HepG2 (cell line): ENCODE measurements at regions not wholly inside any gene's neighbourhood (a gene's known extent, or its start where the extent isn't known, plus 50 kb on each side); places are given as distances from the start of the nearest gene placed in this dataset.

Source experiments
- ATAC-seq: fragments of 200-7000 bp; cut with Tn5 transposase; 3 replicates; pipeline ENCODE4 v1.9.1; 2020; ENCODE audit warnings: mild to moderate bottlenecking, moderate library complexity
- BruUV-seq: library from RNA; stranded (reverse); fragments of 400-500 nt; replicated peaks from 2 replicates; lab custom pipeline; 2021; lab: Mats Ljungman, UMichigan
- CTCF ChIA-PET: fragments of 300-600 bp; formaldehyde crosslinking; extraction: SDS; loops from one replicate; lab custom pipeline; 2021; ENCODE audit warnings: low total read pairs, inconsistent platforms, low intra/inter-chr PET ratio; lab: Yijun Ruan, JAX
- POLR2A ChIA-PET: fragments of 350-600 bp; sonication (Branson Sonifier 250); formaldehyde crosslinking; loops from one replicate; lab custom pipeline; 2020; ENCODE audit warnings: antibody characterized with exemption, inconsistent platforms; lab: Yijun Ruan, JAX
- DNase-seq: peaks from one replicate; pipeline ENCODE4 v3.0.0-alpha.2; 2015; ENCODE audit warnings: low spot score
- FAIRE-seq: peaks from 3 replicates; lab custom pipeline; 2011; peaks lifted over from hg19 to GRCh38; lab: Jason Lieb, UNC
- H2AFZ ChIP-seq: one replicate; pipeline ENCODE4 v1.6.1; 2011; ENCODE audit warnings: low read length, inconsistent platforms
- H3K27ac ChIP-seq: fragments of 300-600 bp; 3 replicates; pipeline ENCODE4 v1.8.0; 2011; ENCODE audit warnings: mixed run types, mild to moderate bottlenecking, mixed read lengths, low read length, inconsistent platforms; ENCODE audit not compliant: insufficient read depth; ENCODE audit errors: extremely low read length
- H3K27me3 ChIP-seq, 2 experiments: fragments of 200-600 bp in 1 of 2; 2 replicates in 1 of 2; 3 replicates in 1 of 2; pipeline versions ENCODE4 v1.6.0 to v1.8.0; 2011; ENCODE audit warnings: low read length in 2 of 2, mild to moderate bottlenecking in 2 of 2, moderate library complexity in 2 of 2, inconsistent platforms in 1 of 2; ENCODE audit not compliant: insufficient read depth in 2 of 2, control insufficient read depth in 1 of 2
- H3K36me3 ChIP-seq, 2 experiments: fragments of 200-600 bp in 1 of 2; replicated peaks in 1 of 2; 2 replicates in 1 of 2; 3 replicates in 1 of 2; pipeline versions ENCODE4 v1.5.1 to v1.8.0; 2011; ENCODE audit warnings: low read length in 2 of 2, inconsistent platforms in 1 of 2; ENCODE audit not compliant: insufficient read depth in 2 of 2, control insufficient read depth in 1 of 2
- H3K4me1 ChIP-seq: 2 replicates; pipeline ENCODE4 v1.5.1; 2012; ENCODE audit warnings: low read length, inconsistent platforms; ENCODE audit not compliant: insufficient read depth
- H3K4me2 ChIP-seq: 2 replicates; pipeline ENCODE4 v1.6.0; 2011; ENCODE audit warnings: low read depth, low read length, inconsistent platforms
- H3K4me3 ChIP-seq, 3 experiments: fragments of 200-600 bp in 1 of 3; sonication (generic), shearing (Covaris generic) in 1 of 3; replicated peaks in 1 of 3; 2 replicates each; pipeline ENCODE4 v1.5.1; 2011 to 2016; ENCODE audit warnings: low read length in 3 of 3, inconsistent platforms in 2 of 3, low read depth in 2 of 3, mild to moderate bottlenecking in 2 of 3, control low read depth in 1 of 3, mixed read lengths in 1 of 3; ENCODE audit not compliant: insufficient read depth in 1 of 3
- H3K79me2 ChIP-seq: one replicate; pipeline ENCODE4 v1.6.1; 2011; ENCODE audit warnings: low read length, inconsistent platforms; ENCODE audit not compliant: insufficient read depth
- H3K9ac ChIP-seq: 2 replicates; pipeline ENCODE4 v1.6.0; 2011; ENCODE audit warnings: mild to moderate bottlenecking, low read depth, low read length, inconsistent platforms; ENCODE audit not compliant: insufficient read depth
- H3K9me3 ChIP-seq: 2 replicates; pipeline ENCODE4 v1.5.1; 2012; ENCODE audit warnings: mild to moderate bottlenecking, low read length
- H4K20me1 ChIP-seq: 2 replicates; pipeline ENCODE4 v1.6.0; 2011; ENCODE audit warnings: inconsistent platforms, mild to moderate bottlenecking, low read length, moderate library complexity; ENCODE audit not compliant: insufficient read depth
- CBX1 ChIP-seq: IDR thresholded peaks from one replicate; pipeline ENCODE4 v1.6.1; 2016; ENCODE audit warnings: antibody characterized with exemption, low read depth
- GTF3A ChIP-seq: sonication (generic); formaldehyde crosslinking; conservative IDR thresholded peaks from 2 replicates; pipeline ENCODE4 v1.4.0; 2020; ENCODE audit warnings: mild to moderate bottlenecking, missing genetic modification reagents
- NFE2L2 ChIP-seq: fragments of 150-350 bp; IDR thresholded peaks from 2 replicates; pipeline ENCODE4 v1.6.1; 2014; ENCODE audit warnings: low read length
- POLR2A ChIP-seq, 2 experiments: IDR thresholded peaks; 2 replicates each; pipeline ENCODE4 v1.6.1; 2011; ENCODE audit warnings: low read depth in 2 of 2, low read length in 2 of 2, mild to moderate bottlenecking in 1 of 2, moderate library complexity in 1 of 2; ENCODE audit not compliant: insufficient read depth in 1 of 2
- POLR2AphosphoS5 ChIP-seq: IDR thresholded peaks from 2 replicates; pipeline ENCODE4 v1.6.1; 2012; ENCODE audit warnings: low read depth, low read length
- SIN3A ChIP-seq: IDR thresholded peaks from 2 replicates; pipeline ENCODE4 v1.6.1; 2011; ENCODE audit warnings: low read depth, mild to moderate bottlenecking, control low read depth, low read length, borderline replicate concordance
- ZFY ChIP-seq: sonication (generic); formaldehyde crosslinking; IDR thresholded peaks from 2 replicates; pipeline ENCODE4 v1.4.0; 2020; ENCODE audit warnings: missing genetic modification reagents
- ZIK1 ChIP-seq: sonication (generic); formaldehyde crosslinking; IDR thresholded peaks from 2 replicates; pipeline ENCODE4 v1.5.0; 2020; ENCODE audit warnings: mild to moderate bottlenecking, low read depth, missing genetic modification reagents, borderline replicate concordance
- ZKSCAN8 ChIP-seq: IDR thresholded peaks from 2 replicates; pipeline ENCODE4 v1.6.1; 2016; ENCODE audit warnings: borderline replicate concordance, missing genetic modification reagents, missing compliant biosample characterization
- ZNF232 ChIP-seq: sonication (generic); formaldehyde crosslinking; IDR thresholded peaks from 2 replicates; pipeline ENCODE4 v1.4.0; 2020; ENCODE audit warnings: missing genetic modification reagents, borderline replicate concordance
- ZNF781 ChIP-seq: sonication (generic); formaldehyde crosslinking; IDR thresholded peaks from 2 replicates; pipeline ENCODE4 v1.5.1; 2020; ENCODE audit warnings: borderline replicate concordance, mild to moderate bottlenecking, missing genetic modification reagents; ENCODE audit errors: not compliant biosample characterization
- ZNF792 ChIP-seq: IDR thresholded peaks from 2 replicates; pipeline ENCODE4 v1.6.1; 2016
- WGBS: methylation state at CpG from one replicate; pipeline ENCODE4 v1.1.6; 2017; ENCODE audit warnings: low lambda C conversion rate; 5-methylcytosine and 5-hydroxymethylcytosine counted together
- in situ Hi-C: cut with HindIII; loops from 2 replicates; pipeline ENCODE4 v1.10.0; 2017; ENCODE audit warnings: low pct_unique_long_range_greater_than_20kb; ENCODE audit not compliant: extremely low pct_ligation_motif_present
- intact Hi-C: fragments of 100-400 bp; cut with micrococcal nuclease; formaldehyde crosslinking; loops from one replicate; pipeline ENCODE4 v1.10.0; 2022; ENCODE audit not compliant: unreplicated experiment
- TF ChIP-seq, protein P1 (sequence below): sonication (generic); formaldehyde crosslinking; IDR thresholded peaks from 2 replicates; pipeline ENCODE4 v1.4.0; 2020; ENCODE audit warnings: missing genetic modification reagents
- TF ChIP-seq, protein P2 (sequence below): sonication (generic); formaldehyde crosslinking; IDR thresholded peaks from 2 replicates; pipeline ENCODE4 v1.5.0; 2020; ENCODE audit warnings: missing genetic modification reagents
- TF ChIP-seq, protein P3 (sequence below): sonication (generic); formaldehyde crosslinking; IDR thresholded peaks from 2 replicates; pipeline ENCODE4 v1.4.0; 2020; ENCODE audit warnings: missing genetic modification reagents
- TF ChIP-seq, protein P4 (sequence below): fragments of 450-650 bp; IDR thresholded peaks from 2 replicates; pipeline ENCODE4 v1.6.1; 2016

DNA sequence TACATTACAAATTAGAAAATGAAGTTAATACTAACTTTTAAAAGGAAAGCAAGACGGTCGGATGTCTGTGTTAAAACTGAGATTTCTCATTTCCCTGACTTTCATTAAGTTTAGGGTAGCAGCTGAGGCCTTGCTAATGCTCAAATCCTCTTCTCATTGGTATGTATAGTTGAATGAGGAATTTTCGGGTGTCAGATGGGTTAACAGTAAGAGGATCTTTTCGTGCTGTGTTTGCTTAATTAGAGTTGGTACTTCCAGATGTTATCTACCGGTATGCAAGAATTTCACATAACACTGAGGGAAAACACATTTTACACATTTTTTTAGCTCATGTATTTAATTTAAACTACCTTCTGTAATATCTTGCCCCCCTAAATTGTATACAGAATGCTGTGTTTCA lies 168.2 kb upstream of the CTNND2 start:
- no peak overlapping the region for H3K4me3 ChIP-seq
- FAIRE-seq (no peak), ATAC-seq (no peak), DNase-seq (no peak)
- no peaks in the 10 kb centered on the region for H3K79me2 ChIP-seq
- H3K27me3 ChIP-seq = no peaks in the 10 kb centered on the region
- no peak overlapping the region for H2AFZ ChIP-seq
- no peak overlapping the region for H3K4me2 ChIP-seq
- in situ Hi-C loops (no loop called here), intact Hi-C loops (no loop called here)
- BruUV-seq = no TSS peak
- H3K9me3 ChIP-seq = peaks cover 49% of the 10 kb centered on the region
- ChIA-PET CTCF (no interaction called here), POLR2A (no interaction called here)
- no peaks in the 10 kb centered on the region for H3K4me1 ChIP-seq
- WGBS = 3% methylated on average over 5 of the region's 5 CpGs
- no peaks in the 10 kb centered on the region for H3K36me3 ChIP-seq
- no peaks in the 10 kb centered on the region for H4K20me1 ChIP-seq
- H3K9ac ChIP-seq = no peak overlapping the region
- no peak overlapping the region for H3K27ac ChIP-seq
- TF ChIP-seq NFE2L2 (no peak), POLR2A (IDR thresholded peaks at IDR 0.05; ENCODE audit: insufficient read depth in 1 of 2, low read depth in 2 of 2, low read length in 2 of 2) (no peak), SIN3A (no peak), CBX1 (no peak), ZFY (no peak), GTF3A (CRISPR knock-in tag) (no peak), ZIK1 (CRISPR knock-in tag) (no peak), ZNF781 (no peak), POLR2AphosphoS5 (no peak), ZNF232 (CRISPR knock-in tag) (no peak), ZNF792 (no peak), ZKSCAN8 (CRISPR knock-in tag) (no peak)
- TF ChIP-seq, protein P1, sequence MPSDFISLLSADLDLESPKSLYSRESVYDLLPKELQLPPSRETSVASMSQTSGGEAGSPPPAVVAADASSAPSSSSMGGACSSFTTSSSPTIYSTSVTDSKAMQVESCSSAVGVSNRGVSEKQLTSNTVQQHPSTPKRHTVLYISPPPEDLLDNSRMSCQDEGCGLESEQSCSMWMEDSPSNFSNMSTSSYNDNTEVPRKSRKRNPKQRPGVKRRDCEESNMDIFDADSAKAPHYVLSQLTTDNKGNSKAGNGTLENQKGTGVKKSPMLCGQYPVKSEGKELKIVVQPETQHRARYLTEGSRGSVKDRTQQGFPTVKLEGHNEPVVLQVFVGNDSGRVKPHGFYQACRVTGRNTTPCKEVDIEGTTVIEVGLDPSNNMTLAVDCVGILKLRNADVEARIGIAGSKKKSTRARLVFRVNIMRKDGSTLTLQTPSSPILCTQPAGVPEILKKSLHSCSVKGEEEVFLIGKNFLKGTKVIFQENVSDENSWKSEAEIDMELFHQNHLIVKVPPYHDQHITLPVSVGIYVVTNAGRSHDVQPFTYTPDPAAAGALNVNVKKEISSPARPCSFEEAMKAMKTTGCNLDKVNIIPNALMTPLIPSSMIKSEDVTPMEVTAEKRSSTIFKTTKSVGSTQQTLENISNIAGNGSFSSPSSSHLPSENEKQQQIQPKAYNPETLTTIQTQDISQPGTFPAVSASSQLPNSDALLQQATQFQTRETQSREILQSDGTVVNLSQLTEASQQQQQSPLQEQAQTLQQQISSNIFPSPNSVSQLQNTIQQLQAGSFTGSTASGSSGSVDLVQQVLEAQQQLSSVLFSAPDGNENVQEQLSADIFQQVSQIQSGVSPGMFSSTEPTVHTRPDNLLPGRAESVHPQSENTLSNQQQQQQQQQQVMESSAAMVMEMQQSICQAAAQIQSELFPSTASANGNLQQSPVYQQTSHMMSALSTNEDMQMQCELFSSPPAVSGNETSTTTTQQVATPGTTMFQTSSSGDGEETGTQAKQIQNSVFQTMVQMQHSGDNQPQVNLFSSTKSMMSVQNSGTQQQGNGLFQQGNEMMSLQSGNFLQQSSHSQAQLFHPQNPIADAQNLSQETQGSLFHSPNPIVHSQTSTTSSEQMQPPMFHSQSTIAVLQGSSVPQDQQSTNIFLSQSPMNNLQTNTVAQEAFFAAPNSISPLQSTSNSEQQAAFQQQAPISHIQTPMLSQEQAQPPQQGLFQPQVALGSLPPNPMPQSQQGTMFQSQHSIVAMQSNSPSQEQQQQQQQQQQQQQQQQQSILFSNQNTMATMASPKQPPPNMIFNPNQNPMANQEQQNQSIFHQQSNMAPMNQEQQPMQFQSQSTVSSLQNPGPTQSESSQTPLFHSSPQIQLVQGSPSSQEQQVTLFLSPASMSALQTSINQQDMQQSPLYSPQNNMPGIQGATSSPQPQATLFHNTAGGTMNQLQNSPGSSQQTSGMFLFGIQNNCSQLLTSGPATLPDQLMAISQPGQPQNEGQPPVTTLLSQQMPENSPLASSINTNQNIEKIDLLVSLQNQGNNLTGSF (CRISPR knock-in tag) = no peak
- TF ChIP-seq, protein P2, sequence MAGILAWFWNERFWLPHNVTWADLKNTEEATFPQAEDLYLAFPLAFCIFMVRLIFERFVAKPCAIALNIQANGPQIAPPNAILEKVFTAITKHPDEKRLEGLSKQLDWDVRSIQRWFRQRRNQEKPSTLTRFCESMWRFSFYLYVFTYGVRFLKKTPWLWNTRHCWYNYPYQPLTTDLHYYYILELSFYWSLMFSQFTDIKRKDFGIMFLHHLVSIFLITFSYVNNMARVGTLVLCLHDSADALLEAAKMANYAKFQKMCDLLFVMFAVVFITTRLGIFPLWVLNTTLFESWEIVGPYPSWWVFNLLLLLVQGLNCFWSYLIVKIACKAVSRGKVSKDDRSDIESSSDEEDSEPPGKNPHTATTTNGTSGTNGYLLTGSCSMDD (CRISPR knock-in tag) = no peak
- TF ChIP-seq, protein P3, sequence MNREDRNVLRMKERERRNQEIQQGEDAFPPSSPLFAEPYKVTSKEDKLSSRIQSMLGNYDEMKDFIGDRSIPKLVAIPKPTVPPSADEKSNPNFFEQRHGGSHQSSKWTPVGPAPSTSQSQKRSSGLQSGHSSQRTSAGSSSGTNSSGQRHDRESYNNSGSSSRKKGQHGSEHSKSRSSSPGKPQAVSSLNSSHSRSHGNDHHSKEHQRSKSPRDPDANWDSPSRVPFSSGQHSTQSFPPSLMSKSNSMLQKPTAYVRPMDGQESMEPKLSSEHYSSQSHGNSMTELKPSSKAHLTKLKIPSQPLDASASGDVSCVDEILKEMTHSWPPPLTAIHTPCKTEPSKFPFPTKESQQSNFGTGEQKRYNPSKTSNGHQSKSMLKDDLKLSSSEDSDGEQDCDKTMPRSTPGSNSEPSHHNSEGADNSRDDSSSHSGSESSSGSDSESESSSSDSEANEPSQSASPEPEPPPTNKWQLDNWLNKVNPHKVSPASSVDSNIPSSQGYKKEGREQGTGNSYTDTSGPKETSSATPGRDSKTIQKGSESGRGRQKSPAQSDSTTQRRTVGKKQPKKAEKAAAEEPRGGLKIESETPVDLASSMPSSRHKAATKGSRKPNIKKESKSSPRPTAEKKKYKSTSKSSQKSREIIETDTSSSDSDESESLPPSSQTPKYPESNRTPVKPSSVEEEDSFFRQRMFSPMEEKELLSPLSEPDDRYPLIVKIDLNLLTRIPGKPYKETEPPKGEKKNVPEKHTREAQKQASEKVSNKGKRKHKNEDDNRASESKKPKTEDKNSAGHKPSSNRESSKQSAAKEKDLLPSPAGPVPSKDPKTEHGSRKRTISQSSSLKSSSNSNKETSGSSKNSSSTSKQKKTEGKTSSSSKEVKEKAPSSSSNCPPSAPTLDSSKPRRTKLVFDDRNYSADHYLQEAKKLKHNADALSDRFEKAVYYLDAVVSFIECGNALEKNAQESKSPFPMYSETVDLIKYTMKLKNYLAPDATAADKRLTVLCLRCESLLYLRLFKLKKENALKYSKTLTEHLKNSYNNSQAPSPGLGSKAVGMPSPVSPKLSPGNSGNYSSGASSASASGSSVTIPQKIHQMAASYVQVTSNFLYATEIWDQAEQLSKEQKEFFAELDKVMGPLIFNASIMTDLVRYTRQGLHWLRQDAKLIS = no peak
- TF ChIP-seq, protein P4, sequence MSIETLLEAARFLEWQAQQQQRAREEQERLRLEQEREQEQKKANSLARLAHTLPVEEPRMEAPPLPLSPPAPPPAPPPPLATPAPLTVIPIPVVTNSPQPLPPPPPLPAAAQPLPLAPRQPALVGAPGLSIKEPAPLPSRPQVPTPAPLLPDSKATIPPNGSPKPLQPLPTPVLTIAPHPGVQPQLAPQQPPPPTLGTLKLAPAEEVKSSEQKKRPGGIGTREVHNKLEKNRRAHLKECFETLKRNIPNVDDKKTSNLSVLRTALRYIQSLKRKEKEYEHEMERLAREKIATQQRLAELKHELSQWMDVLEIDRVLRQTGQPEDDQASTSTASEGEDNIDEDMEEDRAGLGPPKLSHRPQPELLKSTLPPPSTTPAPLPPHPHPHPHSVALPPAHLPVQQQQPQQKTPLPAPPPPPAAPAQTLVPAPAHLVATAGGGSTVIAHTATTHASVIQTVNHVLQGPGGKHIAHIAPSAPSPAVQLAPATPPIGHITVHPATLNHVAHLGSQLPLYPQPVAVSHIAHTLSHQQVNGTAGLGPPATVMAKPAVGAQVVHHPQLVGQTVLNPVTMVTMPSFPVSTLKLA = no peak
